ENCODE measurements at regions not wholly inside any gene's neighbourhood (a gene's known extent, or its start where the extent isn't known, plus 50 kb on each side); places are given as distances from the start of the nearest gene placed in this dataset.

DNA sequence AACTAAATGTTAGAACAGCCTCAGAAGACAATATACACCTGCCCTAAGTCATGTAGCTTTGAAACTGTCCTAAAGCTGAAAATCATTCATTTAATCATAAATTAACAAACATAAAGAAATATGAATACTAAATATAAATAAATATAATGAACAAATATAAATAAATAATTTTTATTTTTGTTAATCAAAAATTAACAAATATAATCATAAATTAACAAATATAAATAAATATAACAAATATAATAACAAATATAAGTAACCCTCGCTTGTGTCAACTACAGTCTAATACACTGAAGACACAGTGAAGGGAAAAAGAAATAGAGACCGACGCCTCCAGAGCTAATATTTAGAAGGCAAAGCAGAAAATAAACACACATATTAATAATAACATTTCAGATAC is 527.3 kb downstream of the CYLC2 start:
- TF ChIP-seq, protein P1, sequence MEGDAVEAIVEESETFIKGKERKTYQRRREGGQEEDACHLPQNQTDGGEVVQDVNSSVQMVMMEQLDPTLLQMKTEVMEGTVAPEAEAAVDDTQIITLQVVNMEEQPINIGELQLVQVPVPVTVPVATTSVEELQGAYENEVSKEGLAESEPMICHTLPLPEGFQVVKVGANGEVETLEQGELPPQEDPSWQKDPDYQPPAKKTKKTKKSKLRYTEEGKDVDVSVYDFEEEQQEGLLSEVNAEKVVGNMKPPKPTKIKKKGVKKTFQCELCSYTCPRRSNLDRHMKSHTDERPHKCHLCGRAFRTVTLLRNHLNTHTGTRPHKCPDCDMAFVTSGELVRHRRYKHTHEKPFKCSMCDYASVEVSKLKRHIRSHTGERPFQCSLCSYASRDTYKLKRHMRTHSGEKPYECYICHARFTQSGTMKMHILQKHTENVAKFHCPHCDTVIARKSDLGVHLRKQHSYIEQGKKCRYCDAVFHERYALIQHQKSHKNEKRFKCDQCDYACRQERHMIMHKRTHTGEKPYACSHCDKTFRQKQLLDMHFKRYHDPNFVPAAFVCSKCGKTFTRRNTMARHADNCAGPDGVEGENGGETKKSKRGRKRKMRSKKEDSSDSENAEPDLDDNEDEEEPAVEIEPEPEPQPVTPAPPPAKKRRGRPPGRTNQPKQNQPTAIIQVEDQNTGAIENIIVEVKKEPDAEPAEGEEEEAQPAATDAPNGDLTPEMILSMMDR (IDR thresholded peaks at IDR 0.05) = no peak
- TF ChIP-seq POLR2A (IDR thresholded peaks at IDR 0.05) = no peak

All from right lobe of liver (tissue), 4 donors.